IMR-90 (cell line): ENCODE measurements at regions not wholly inside any gene's neighbourhood (a gene's known extent, or its start where the extent isn't known, plus 50 kb on each side); places are given as distances from the start of the nearest gene placed in this dataset.
A peak's percentile ranks its signal among the peaks of the same experiment; 100 is the strongest.

Source experiments
- ATAC-seq: fragments of 200-7000 bp; cut with Tn5 transposase; 2 replicates; pipeline ENCODE4 v1.9.1; 2020; ENCODE audit warnings: low read depth, mild to moderate bottlenecking, moderate library complexity
- BruUV-seq: library from RNA; stranded (reverse); fragments of 400-500 nt; replicated peaks from 2 replicates; lab custom pipeline; 2021; lab: Mats Ljungman, UMichigan
- CTCF ChIA-PET: fragments of 300-600 bp; formaldehyde crosslinking; extraction: SDS; loops from one replicate; lab custom pipeline; 2021; ENCODE audit warnings: antibody characterized with exemption; lab: Yijun Ruan, JAX
- POLR2A ChIA-PET: fragments of 300-600 bp; sonication (Branson Sonifier 250); formaldehyde crosslinking; loops from one replicate; lab custom pipeline; 2022; ENCODE audit warnings: antibody characterized with exemption; ENCODE audit not compliant: unreplicated experiment; lab: Charles Lee
- DNase-seq: peaks from one replicate; pipeline ENCODE4 v3.0.0; 2013
- H2AFZ ChIP-seq: replicated peaks from 2 replicates; pipeline ENCODE3; 2013; ENCODE audit warnings: low read length, mild to moderate bottlenecking; ENCODE audit not compliant: poor library complexity
- H2AK5ac ChIP-seq: 2 replicates; pipeline ENCODE4 v1.6.1; 2013; ENCODE audit warnings: low read depth, low read length, inconsistent platforms
- H2AK9ac ChIP-seq: replicated peaks from 2 replicates; pipeline ENCODE3; 2013; ENCODE audit warnings: mild to moderate bottlenecking, low read depth, low read length, moderate library complexity; ENCODE audit not compliant: poor library complexity
- H2BK120ac ChIP-seq: 2 replicates; pipeline ENCODE4 v1.6.1; 2013; ENCODE audit warnings: low read depth, low read length, inconsistent platforms
- H2BK15ac ChIP-seq: 3 replicates; pipeline ENCODE4 v1.6.1; 2013; ENCODE audit warnings: low read depth, low read length, inconsistent platforms
- H2BK20ac ChIP-seq: 2 replicates; pipeline ENCODE4 v1.6.1; 2013; ENCODE audit warnings: low read depth, mild to moderate bottlenecking, inconsistent platforms, low read length, moderate library complexity
- H2BK5ac ChIP-seq: 2 replicates; pipeline ENCODE4 v1.6.1; 2013; ENCODE audit warnings: mild to moderate bottlenecking, low read depth, low read length, inconsistent platforms; ENCODE audit not compliant: poor library complexity, severe bottlenecking
- H3K14ac ChIP-seq: replicated peaks from 2 replicates; pipeline ENCODE4 v1.6.1; 2013; ENCODE audit warnings: low read depth, low read length, inconsistent platforms
- H3K18ac ChIP-seq: 2 replicates; pipeline ENCODE4 v1.6.1; 2013; ENCODE audit warnings: low read depth, low read length, control low read depth
- H3K23ac ChIP-seq: 2 replicates; pipeline ENCODE4 v1.6.1; 2013; ENCODE audit warnings: low read depth, low read length, inconsistent platforms
- H3K27ac ChIP-seq: 2 replicates; pipeline ENCODE4 v1.5.1; 2013; ENCODE audit warnings: mild to moderate bottlenecking, control low read depth, low read length; ENCODE audit not compliant: insufficient read depth
- H3K27me3 ChIP-seq: 2 replicates; pipeline ENCODE4 v1.6.1; 2013; ENCODE audit warnings: low read length; ENCODE audit not compliant: control insufficient read depth, insufficient read depth
- H3K36me3 ChIP-seq: 2 replicates; pipeline ENCODE4 v1.6.1; 2013; ENCODE audit warnings: low read length, mixed read lengths; ENCODE audit not compliant: control insufficient read depth, insufficient read depth
- H3K4ac ChIP-seq: 2 replicates; pipeline ENCODE4 v1.6.1; 2013; ENCODE audit warnings: low read depth, low read length, inconsistent platforms
- H3K4me1 ChIP-seq: 2 replicates; pipeline ENCODE4 v1.6.1; 2013; ENCODE audit warnings: low read length, mixed read lengths; ENCODE audit not compliant: control insufficient read depth, insufficient read depth
- H3K4me2 ChIP-seq: 2 replicates; pipeline ENCODE4 v1.6.1; 2013; ENCODE audit warnings: low read depth, mild to moderate bottlenecking, control low read depth, low read length, moderate library complexity
- H3K4me3 ChIP-seq: 2 replicates; pipeline ENCODE4 v1.5.1; 2013; ENCODE audit warnings: low read depth, mild to moderate bottlenecking, control low read depth, low read length, moderate library complexity; ENCODE audit not compliant: insufficient read depth
- H3K56ac ChIP-seq: 2 replicates; pipeline ENCODE4 v1.6.1; 2013; ENCODE audit warnings: low read length, inconsistent platforms; ENCODE audit not compliant: insufficient read depth; ENCODE audit errors: extremely low read depth
- H3K79me1 ChIP-seq, 2 experiments: 2 replicates each; pipeline ENCODE4 v1.6.1; 2013; ENCODE audit warnings: low read length in 2 of 2, inconsistent platforms in 1 of 2, low read depth in 1 of 2
- H3K9ac ChIP-seq: 2 replicates; pipeline ENCODE4 v1.6.1; 2013; ENCODE audit warnings: low read depth, low read length, control low read depth
- H3K9me1 ChIP-seq: 2 replicates; pipeline ENCODE4 v1.6.1; 2013; ENCODE audit warnings: low read length, inconsistent platforms; ENCODE audit not compliant: insufficient read depth
- H3K9me3 ChIP-seq: 2 replicates; pipeline ENCODE4 v1.6.1; 2013; ENCODE audit warnings: low read length; ENCODE audit not compliant: control insufficient read depth, insufficient read depth
- H4K20me1 ChIP-seq: 2 replicates; pipeline ENCODE4 v1.6.1; 2013; ENCODE audit warnings: low read length, inconsistent platforms; ENCODE audit not compliant: insufficient read depth
- H4K5ac ChIP-seq: 2 replicates; pipeline ENCODE4 v1.6.1; 2013; ENCODE audit warnings: mild to moderate bottlenecking, low read depth, low read length, control low read depth
- H4K8ac ChIP-seq, 2 experiments: 2 replicates each; pipeline ENCODE4 v1.6.1; 2013; ENCODE audit warnings: low read depth in 2 of 2, low read length in 2 of 2, control low read depth in 1 of 2, inconsistent platforms in 1 of 2
- H4K91ac ChIP-seq: 2 replicates; pipeline ENCODE4 v1.6.1; 2013; ENCODE audit warnings: low read depth, low read length, inconsistent platforms; ENCODE audit not compliant: insufficient read depth
- CEBPB ChIP-seq: IDR thresholded peaks from 2 replicates; pipeline ENCODE4 v1.6.1; 2012; ENCODE audit warnings: low read depth, low read length, improper control_type of control experiment
- MAZ ChIP-seq: IDR thresholded peaks from 2 replicates; pipeline ENCODE4 v1.6.1; 2012; ENCODE audit warnings: low read depth, mild to moderate bottlenecking, low read length, improper control_type of control experiment, moderate library complexity, borderline replicate concordance
- NFE2L2 ChIP-seq: fragments of 150-350 bp; IDR thresholded peaks from 2 replicates; pipeline ENCODE4 v1.6.1; 2016; ENCODE audit warnings: low read depth, mild to moderate bottlenecking, low read length
- RCOR1 ChIP-seq: IDR thresholded peaks from 2 replicates; pipeline ENCODE4 v1.6.1; 2012; ENCODE audit warnings: mild to moderate bottlenecking, low read length, improper control_type of control experiment; ENCODE audit not compliant: insufficient replicate concordance
- USF2 ChIP-seq: fragments of 150-350 bp; IDR thresholded peaks from 2 replicates; pipeline ENCODE4 v1.6.1; 2017; ENCODE audit warnings: mild to moderate bottlenecking, antibody characterized with exemption, low read length, low read depth
- WGBS, 2 experiments: methylation state at CpG; one replicate each; pipeline versions ENCODE4 v1.1.5 to v1.1.7; 2013; ENCODE audit warnings: missing lambda C conversion rate in 2 of 2; ENCODE audit not compliant: insufficient read length in 1 of 2; ENCODE audit errors: extremely low coverage in 2 of 2; 5-methylcytosine and 5-hydroxymethylcytosine counted together
- dilution Hi-C: fragments of 300-500 bp; cut with HindIII; formaldehyde crosslinking; loops from one replicate; pipeline ENCODE4 v1.14.3; 2018; ENCODE audit warnings: low sequenced_read_pairs; ENCODE audit not compliant: unreplicated experiment
- in situ Hi-C: fragments of 300-500 bp; cut with MboI; formaldehyde crosslinking; loops from 3 replicates; pipeline ENCODE4 v1.14.3; 2019; ENCODE audit warnings: low sequenced_read_pairs, inconsistent platforms, mixed read lengths
- intact Hi-C: fragments of 100-400 bp; cut with micrococcal nuclease; formaldehyde crosslinking; loops from 2 replicates; pipeline ENCODE4 v1.10.0; 2022

- ChIA-PET CTCF (no interaction called here), POLR2A (no interaction called here)
- Histone ChIP-seq H3K27me3 (no peaks in the 10 kb centered on the region), H4K91ac (no peak overlapping the region), H2AFZ (no peak overlapping the region), H3K9me3 (peaks cover 4% of the 10 kb centered on the region), H4K20me1 (no peaks in the 10 kb centered on the region), H3K18ac (no peak overlapping the region), H3K9ac (no peak overlapping the region), H2BK120ac (no peak overlapping the region), H3K4me3 (no peak overlapping the region), H2BK20ac (no peak overlapping the region), H3K23ac (no peak overlapping the region), H3K4me1 (no peaks in the 10 kb centered on the region), H2BK15ac (no peak overlapping the region), H4K5ac (no peak overlapping the region), H2BK5ac (no peak overlapping the region), H3K79me1 (no peaks in the 10 kb centered on the region), H3K27ac (no peak overlapping the region), H4K8ac (no peak overlapping the region), H2AK5ac (no peak overlapping the region), H3K4ac (no peak overlapping the region), H3K4me2 (no peak overlapping the region), H3K9me1 (no peaks in the 10 kb centered on the region), H2AK9ac (no peak overlapping the region), H3K14ac (no peak overlapping the region), H3K36me3 (no peaks in the 10 kb centered on the region), H3K56ac (no peak overlapping the region)
- 50% methylated on average over 2 of the region's 3 CpGs; no CpG with 5 or more reads in 1 of the 2 experiments for WGBS, 2 experiments
- TF ChIP-seq CEBPB = no peak
- TF ChIP-seq MAZ = no peak
- TF ChIP-seq RCOR1 = no peak
- TF ChIP-seq NFE2L2 = no peak
- no peak for TF ChIP-seq USF2
- in situ Hi-C loops = no loop called here
- peak; percentile 53 for ATAC-seq
- BruUV-seq = no TSS peak
- DNase-seq = peak; percentile 64
- dilution Hi-C loops = no loop called here
- intact Hi-C loops = no loop called here
Observed at GRCh38 chr4:175290401-175290800, 372.2 kb downstream of the ADAM29 start.
